Ovary (tissue), 3 donors: ENCODE measurements at regions not wholly inside any gene's neighbourhood (a gene's known extent, or its start where the extent isn't known, plus 50 kb on each side); places are given as distances from the start of the nearest gene placed in this dataset.

Source experiments
- CTCF ChIP-seq, 3 donors: fragments of 450-650 bp in 2 of 3; fragments of 200-600 bp in 1 of 3; IDR thresholded peaks; one replicate each; pipeline versions ENCODE4 v1.5.1 to v1.8.0; 2016 to 2022; ENCODE audit warnings: antibody characterized with exemption in 3 of 3, mild to moderate bottlenecking in 1 of 3
- EP300 ChIP-seq: sonication (generic); formaldehyde crosslinking; IDR thresholded peaks from one replicate; pipeline ENCODE4 v1.6.1; 2017; ENCODE audit warnings: antibody characterized with exemption
- donor health status: DM: no; HTN: no; CAD: no.

GRCh38 chr1:199705825-199706224 is 321.7 kb upstream of the NR5A2 start:
- TF ChIP-seq EP300 (no peak), CTCF (IDR thresholded peaks at IDR 0.05) (no peak)
